Fibroblast of lung (primary cell): ENCODE measurements at regions not wholly inside any gene's neighbourhood (a gene's known extent, or its start where the extent isn't known, plus 50 kb on each side); places are given as distances from the start of the nearest gene placed in this dataset.

Experiments
- DNase-seq, 2 donors: peaks; one replicate each; pipeline versions ENCODE4 v3.0.0 to v3.0.0-alpha.2; 2010; ENCODE audit warnings: low read depth in 2 of 2
- H2AFZ ChIP-seq: 2 replicates; pipeline ENCODE4 v1.5.1; 2012; ENCODE audit warnings: low read length, control low read depth, inconsistent platforms
- H3K27ac ChIP-seq: 2 replicates; pipeline ENCODE4 v1.5.1; 2011; ENCODE audit warnings: low read length, control low read depth; ENCODE audit not compliant: insufficient read depth
- H3K27me3 ChIP-seq: 2 replicates; pipeline ENCODE4 v1.5.1; 2011; ENCODE audit warnings: mild to moderate bottlenecking, low read length; ENCODE audit not compliant: control insufficient read depth, insufficient read depth
- H3K36me3 ChIP-seq: 2 replicates; pipeline ENCODE4 v1.5.1; 2011; ENCODE audit warnings: low read length; ENCODE audit not compliant: control insufficient read depth, insufficient read depth
- H3K4me1 ChIP-seq: 2 replicates; pipeline ENCODE4 v1.5.1; 2011; ENCODE audit warnings: low read length; ENCODE audit not compliant: control insufficient read depth, insufficient read depth; ENCODE audit errors: extremely low read depth
- H3K4me2 ChIP-seq: 2 replicates; pipeline ENCODE4 v1.5.1; 2011; ENCODE audit warnings: low read length, control low read depth; ENCODE audit not compliant: insufficient read depth; ENCODE audit errors: extremely low read depth
- H3K4me3 ChIP-seq, 4 experiments: fragments of 200-600 bp in 1 of 4; sonication (generic) in 1 of 4; replicated peaks in 1 of 4; 2 replicates each; pipeline ENCODE4 v1.5.1; 2011 to 2016; ENCODE audit warnings: low read length in 4 of 4, low read depth in 3 of 4, mild to moderate bottlenecking in 3 of 4, control low read depth in 2 of 4, inconsistent platforms in 1 of 4, mixed read lengths in 1 of 4; ENCODE audit not compliant: insufficient read depth in 1 of 4; ENCODE audit errors: control extremely low read depth in 1 of 4
- H3K79me2 ChIP-seq: 2 replicates; pipeline ENCODE4 v1.5.1; 2012; ENCODE audit warnings: mild to moderate bottlenecking, low read length, inconsistent platforms; ENCODE audit not compliant: control insufficient read depth, insufficient read depth
- H3K9ac ChIP-seq: 2 replicates; pipeline ENCODE4 v1.5.1; 2011; ENCODE audit warnings: mild to moderate bottlenecking, low read length, control low read depth; ENCODE audit not compliant: insufficient read depth
- H3K9me3 ChIP-seq: 2 replicates; pipeline ENCODE4 v1.5.1; 2012; ENCODE audit warnings: low read depth, low read length; ENCODE audit not compliant: control insufficient read depth, insufficient read depth
- H4K20me1 ChIP-seq: 2 replicates; pipeline ENCODE4 v1.5.1; 2011; ENCODE audit warnings: low read length; ENCODE audit not compliant: control insufficient read depth, insufficient read depth; ENCODE audit errors: extremely low read depth
- EZH2 ChIP-seq: IDR thresholded peaks from 2 replicates; pipeline ENCODE4 v1.5.1; 2012; ENCODE audit warnings: low read length, control low read depth, mild to moderate bottlenecking; ENCODE audit errors: missing control alignments
- TF ChIP-seq, protein P1 (sequence below), 2 donors: IDR thresholded peaks in 1 of 2; conservative IDR thresholded peaks in 1 of 2; 1 replicate in 1 of 2; 2 replicates in 1 of 2; pipeline ENCODE4 v1.5.1; 2011 to 2012; ENCODE audit warnings: low read length in 2 of 2, control low read depth in 1 of 2, inconsistent platforms in 1 of 2, low read depth in 1 of 2, mild to moderate bottlenecking in 1 of 2

DNA sequence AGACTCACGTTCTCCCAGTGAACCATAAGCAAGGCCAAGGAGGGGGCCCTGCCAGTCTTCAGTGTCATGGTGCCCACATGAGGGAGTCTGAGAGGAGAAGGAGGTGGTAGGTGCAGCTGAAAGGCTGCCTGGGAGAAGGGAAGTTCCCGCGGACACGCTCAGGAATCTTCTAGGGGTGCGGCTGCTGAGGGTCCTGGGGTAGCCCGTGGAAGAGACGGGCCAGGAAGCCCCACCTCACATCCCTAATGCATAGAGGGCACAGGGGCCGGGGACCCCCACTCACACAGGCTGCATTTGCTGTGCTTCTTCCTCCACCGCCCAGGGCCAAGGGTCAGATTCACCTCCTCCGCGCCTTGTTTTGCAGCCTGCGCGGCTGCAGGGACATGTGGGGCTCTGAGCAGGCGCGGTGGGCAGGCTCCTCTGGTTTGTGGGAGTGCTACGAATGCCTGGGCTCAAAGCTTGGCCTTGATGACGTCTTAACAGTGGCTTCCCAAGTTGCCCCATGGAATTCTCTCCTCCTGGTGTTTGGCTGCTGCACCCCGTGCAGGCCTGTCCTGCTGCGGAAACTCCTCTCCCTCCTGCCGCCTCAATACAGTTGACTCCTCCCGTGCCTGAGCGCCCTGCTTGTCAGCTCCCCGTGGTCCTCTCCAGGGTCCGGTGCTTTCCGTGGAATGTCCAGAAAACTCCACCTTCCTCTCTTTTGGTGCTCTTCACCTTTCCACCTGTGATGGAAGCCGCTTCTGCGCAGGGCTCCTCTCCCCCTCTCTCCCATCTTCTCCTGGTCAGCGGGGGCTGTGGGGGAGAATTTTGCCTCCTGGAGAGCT lies 95.7 kb downstream of the VAPA start:
- Histone ChIP-seq H3K27ac (no peak overlapping the region), H3K9me3 (no peaks in the 10 kb centered on the region), H3K4me1 (peaks cover 10% of the 10 kb centered on the region), H3K36me3 (no peaks in the 10 kb centered on the region), H2AFZ (no peak overlapping the region), H4K20me1 (no peaks in the 10 kb centered on the region), H3K27me3 (no peaks in the 10 kb centered on the region), H3K4me2 (no peak overlapping the region), H3K4me3 (no peak overlapping the region), H3K79me2 (no peaks in the 10 kb centered on the region), H3K9ac (no peak overlapping the region)
- no peak for DNase-seq
- TF ChIP-seq, protein P1, sequence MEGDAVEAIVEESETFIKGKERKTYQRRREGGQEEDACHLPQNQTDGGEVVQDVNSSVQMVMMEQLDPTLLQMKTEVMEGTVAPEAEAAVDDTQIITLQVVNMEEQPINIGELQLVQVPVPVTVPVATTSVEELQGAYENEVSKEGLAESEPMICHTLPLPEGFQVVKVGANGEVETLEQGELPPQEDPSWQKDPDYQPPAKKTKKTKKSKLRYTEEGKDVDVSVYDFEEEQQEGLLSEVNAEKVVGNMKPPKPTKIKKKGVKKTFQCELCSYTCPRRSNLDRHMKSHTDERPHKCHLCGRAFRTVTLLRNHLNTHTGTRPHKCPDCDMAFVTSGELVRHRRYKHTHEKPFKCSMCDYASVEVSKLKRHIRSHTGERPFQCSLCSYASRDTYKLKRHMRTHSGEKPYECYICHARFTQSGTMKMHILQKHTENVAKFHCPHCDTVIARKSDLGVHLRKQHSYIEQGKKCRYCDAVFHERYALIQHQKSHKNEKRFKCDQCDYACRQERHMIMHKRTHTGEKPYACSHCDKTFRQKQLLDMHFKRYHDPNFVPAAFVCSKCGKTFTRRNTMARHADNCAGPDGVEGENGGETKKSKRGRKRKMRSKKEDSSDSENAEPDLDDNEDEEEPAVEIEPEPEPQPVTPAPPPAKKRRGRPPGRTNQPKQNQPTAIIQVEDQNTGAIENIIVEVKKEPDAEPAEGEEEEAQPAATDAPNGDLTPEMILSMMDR (conservative IDR thresholded peaks at IDR 0.05 in 1 of 2, IDR thresholded peaks at IDR 0.05 in 1 of 2; ENCODE audit: low read depth in 1 of 2, low read length in 2 of 2), result no peak
- no peak for TF ChIP-seq EZH2

DNA sequence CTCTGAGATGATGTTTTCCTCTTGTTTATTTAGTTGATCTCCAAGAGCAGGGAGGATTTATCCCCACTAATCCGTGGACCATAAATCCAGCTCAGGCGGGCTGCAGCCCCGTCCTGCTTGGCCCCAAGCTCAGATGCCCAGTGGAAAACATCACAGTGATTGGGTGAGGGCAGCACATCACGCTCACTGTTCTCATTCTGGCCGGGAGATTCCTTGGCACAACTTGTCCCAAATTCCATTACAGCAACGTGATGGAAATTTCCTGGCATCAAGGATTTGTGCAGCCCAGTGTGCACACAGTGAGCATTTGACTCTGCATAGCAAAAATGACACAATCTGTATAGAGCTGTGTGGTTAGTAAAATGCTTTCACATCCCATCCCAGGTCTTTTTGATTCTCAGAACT lies 96.8 kb downstream of the VAPA start:
- Histone ChIP-seq H3K4me3 (no peak overlapping the region), H3K4me1 (peaks cover 17% of the 10 kb centered on the region), H4K20me1 (no peaks in the 10 kb centered on the region), H3K9ac (no peak overlapping the region), H2AFZ (peak overlapping the region; percentile 36), H3K27me3 (no peaks in the 10 kb centered on the region), H3K27ac (no peak overlapping the region), H3K9me3 (no peaks in the 10 kb centered on the region), H3K36me3 (no peaks in the 10 kb centered on the region), H3K79me2 (no peaks in the 10 kb centered on the region), H3K4me2 (peak overlapping the region; percentile 62)
- TF ChIP-seq, protein P1 (conservative IDR thresholded peaks at IDR 0.05 in 1 of 2, IDR thresholded peaks at IDR 0.05 in 1 of 2; ENCODE audit: low read depth in 1 of 2, low read length in 2 of 2), result no peak
- no peak for TF ChIP-seq EZH2
- peak; percentile 92 to 94 for DNase-seq

DNA sequence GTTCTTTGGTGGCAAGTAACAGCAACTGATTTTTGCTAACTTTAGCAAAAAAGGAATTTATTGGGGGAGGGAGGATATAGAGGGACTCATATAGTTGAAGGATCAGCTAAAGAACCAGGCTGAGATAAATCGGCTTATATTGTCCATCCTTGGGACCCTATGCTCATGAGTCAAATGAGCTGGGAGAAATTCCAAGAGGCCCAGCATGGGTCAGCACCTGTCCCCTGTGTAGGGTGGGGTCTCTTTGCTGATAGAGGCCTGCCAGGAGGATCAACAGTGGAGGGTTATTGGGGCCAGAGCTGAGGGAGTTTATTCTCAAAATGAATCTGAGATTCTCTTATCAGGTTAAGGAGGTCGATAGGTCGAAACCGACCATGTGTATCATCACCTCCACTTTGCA lies 97.2 kb downstream of the VAPA start:
- TF ChIP-seq, protein P1 (conservative IDR thresholded peaks at IDR 0.05 in 1 of 2, IDR thresholded peaks at IDR 0.05 in 1 of 2; ENCODE audit: low read depth in 1 of 2, low read length in 2 of 2), result no peak
- TF ChIP-seq EZH2, result no peak
- H3K79me2 ChIP-seq, result no peaks in the 10 kb centered on the region
- no peak overlapping the region for H3K27ac ChIP-seq
- no peaks in the 10 kb centered on the region for H4K20me1 ChIP-seq
- H3K27me3 ChIP-seq, result no peaks in the 10 kb centered on the region
- H3K4me1 ChIP-seq, result peaks cover 20% of the 10 kb centered on the region
- no peak overlapping the region for H3K4me3 ChIP-seq
- H2AFZ ChIP-seq, result no peak overlapping the region
- H3K9ac ChIP-seq, result no peak overlapping the region
- no peaks in the 10 kb centered on the region for H3K36me3 ChIP-seq
- H3K9me3 ChIP-seq, result no peaks in the 10 kb centered on the region
- DNase-seq, result no peak
- H3K4me2 ChIP-seq, result peak overlapping the region; percentile 3
